HEK293T (cell line): ENCODE measurements at regions not wholly inside any gene's neighbourhood (a gene's known extent, or its start where the extent isn't known, plus 50 kb on each side); places are given as distances from the start of the nearest gene placed in this dataset.

Experiments used
- ARNT ChIP-seq: fragments of 450-650 bp; IDR thresholded peaks from 2 replicates; pipeline ENCODE4 v1.6.1; 2017; ENCODE audit warnings: mild to moderate bottlenecking
- FOXM1 ChIP-seq: fragments of 450-650 bp; IDR thresholded peaks from 2 replicates; pipeline ENCODE4 v1.6.1; 2017; ENCODE audit warnings: mild to moderate bottlenecking, borderline replicate concordance
- LEF1 ChIP-seq: fragments of 450-650 bp; IDR thresholded peaks from 2 replicates; pipeline ENCODE4 v1.6.1; 2017; ENCODE audit warnings: mild to moderate bottlenecking, borderline replicate concordance
- SUZ12 ChIP-seq: fragments of 450-650 bp; IDR thresholded peaks from 2 replicates; pipeline ENCODE4 v1.6.1; 2016; ENCODE audit warnings: mild to moderate bottlenecking

- TF ChIP-seq FOXM1 (no peak), ARNT (no peak), LEF1 (no peak), SUZ12 (no peak)
Observed at GRCh38 chr4:184526228-184526627, 51.9 kb upstream of the IRF2 start.
